GM18858 (cell line): ENCODE measurements at regions not wholly inside any gene's neighbourhood (a gene's known extent, or its start where the extent isn't known, plus 50 kb on each side); places are given as distances from the start of the nearest gene placed in this dataset.
"Not testable (repeated sequence)": the region's sequence is repeated elsewhere in the genome, so short reads cannot be mapped to it uniquely, and the experiment has no call there.

Source experiments
- ATAC-seq: cut with Tn5 transposase; IDR thresholded peaks from one replicate; pipeline ENCODE4 v1.9.1; 2021; ENCODE audit not compliant: unreplicated experiment

DNA sequence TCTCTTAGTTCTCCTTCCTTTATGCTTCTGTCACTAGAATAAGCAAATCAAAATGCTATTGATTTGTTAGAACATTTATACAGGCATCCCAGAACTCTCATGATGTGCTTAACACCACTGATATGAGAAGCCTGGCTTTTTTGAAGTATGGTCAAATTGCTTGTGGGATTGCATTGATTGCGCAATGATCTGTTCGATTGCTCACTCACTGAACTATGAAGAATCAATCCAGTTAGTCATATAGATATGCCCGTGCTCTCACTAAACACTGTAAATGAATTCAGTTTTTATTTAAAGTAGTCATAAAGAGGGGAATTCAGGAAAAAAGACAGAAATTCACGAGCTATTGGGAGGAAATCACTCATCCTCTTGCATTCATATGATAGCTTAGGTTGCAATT, 1237.8 kb downstream of the SUCLG1 start:
- no peak for ATAC-seq

DNA sequence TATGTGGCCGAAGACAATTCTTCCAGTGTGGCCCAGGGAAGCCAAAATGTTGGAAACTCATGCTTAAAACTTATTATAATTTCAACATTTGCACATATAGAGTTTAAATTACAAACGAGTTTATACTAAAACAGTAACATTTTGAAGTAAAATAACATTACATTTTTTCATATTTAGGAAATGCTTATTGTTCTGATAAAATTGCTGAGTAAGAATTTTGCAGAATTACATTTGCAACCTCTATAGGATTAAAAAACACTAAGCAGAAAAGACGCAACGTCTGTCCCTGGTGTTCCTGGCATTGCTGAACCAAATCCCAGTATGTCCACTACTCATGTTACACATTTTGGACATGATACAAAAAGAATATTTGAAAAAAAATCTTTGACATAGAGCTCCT, 1241.2 kb downstream of the SUCLG1 start:
- no peak for ATAC-seq

DNA sequence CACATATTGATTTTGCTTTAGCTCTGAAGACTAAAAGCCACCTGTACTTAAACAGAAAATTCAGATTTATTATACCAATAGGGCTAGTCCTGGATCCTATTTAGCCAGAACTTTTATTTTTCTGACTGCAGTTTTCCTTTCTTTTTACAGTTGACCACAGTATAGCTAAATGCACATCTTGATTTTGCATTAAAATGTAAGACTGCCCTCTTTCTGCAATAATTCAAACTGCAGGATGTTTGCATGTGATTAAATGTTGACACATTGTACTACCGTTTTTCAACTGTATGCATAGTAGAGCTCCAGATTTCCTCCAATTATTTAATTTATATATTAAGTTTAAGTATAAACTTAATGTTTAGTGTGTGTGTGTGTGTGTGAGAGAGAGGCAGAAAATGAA, 1262.9 kb downstream of the SUCLG1 start:
- ATAC-seq = no peak

DNA sequence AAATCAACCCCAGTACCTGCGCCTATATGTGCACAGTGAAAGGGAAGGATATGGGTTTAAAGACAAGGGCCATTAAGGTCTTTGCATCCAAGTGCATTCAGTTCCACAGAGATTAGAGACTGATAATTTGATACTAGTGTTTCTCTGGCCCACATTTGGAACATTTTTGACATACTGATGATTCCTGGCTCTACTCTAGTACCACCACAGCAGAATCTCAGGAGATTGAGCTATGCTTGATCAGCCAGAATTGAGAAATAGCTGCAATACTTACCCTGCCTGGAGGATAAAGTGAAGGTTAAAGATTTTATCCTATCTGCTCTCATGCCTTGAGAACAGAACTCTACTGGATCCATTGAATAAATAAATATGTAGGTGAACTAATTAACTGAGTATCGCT, 1267.8 kb downstream of the SUCLG1 start:
- ATAC-seq = no peak

DNA sequence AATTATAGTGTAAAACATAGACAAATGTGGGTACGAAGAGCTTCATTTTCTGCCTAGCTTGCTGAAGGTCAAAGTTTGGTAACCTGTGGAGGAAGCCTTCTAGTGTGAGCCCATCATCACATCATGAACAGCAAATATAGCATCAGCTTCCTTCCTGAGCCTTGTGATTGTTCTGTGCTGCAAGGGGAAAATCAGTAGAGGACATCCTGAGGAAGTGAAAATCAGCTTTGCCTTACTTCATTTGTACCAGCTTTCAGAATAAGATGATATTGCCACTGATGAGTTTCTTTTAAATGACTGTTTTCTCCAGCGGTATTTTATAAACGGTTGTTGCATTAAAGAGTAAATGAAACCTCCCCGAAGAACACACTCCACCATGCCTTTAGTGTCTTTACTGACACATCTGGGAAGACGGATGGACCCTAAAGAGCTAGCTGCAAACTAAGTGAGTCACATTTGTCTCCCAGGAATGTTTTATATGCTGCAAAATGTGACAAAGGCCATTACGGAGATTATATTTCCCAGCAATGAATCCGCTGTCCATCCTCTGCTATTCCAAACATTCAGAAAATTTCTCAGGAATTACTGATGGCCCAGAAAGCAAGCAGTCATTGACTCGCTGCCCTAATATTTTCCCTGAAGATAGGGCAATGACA, 1272.8 kb downstream of the SUCLG1 start:
- no peak for ATAC-seq

DNA sequence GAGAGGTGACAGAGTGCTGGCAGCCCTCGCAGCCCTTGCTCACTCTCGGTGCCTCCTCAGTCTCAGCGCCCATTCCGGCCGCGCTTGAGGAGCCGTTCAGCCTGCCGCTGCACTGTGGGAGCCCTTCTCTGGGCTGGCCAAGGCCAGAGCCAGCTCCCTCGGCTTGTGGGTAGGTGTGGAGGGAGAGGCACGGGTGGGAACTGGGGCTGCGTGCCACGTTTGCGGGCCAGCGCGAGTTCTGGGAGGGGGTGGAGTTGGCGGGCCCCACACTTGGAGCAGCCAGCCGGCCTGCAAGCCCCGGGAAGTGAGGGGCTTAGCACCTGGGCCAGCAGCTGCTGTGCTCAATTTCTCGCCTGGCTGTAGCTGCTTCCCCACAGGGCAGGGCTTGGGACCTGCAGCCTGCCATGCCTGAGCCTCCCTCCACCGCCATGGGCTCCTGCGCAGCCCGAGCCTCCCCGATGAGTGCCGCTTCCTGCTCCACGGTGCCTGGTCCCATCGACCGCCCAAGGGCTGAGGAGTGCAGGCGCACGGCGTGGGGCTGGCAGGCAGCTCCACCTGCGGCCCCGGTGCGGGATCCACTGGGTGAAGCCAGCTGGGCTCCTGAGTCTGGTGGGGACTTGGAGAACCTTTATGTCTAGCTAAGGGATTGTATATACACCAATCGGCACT, 1278.1 kb downstream of the SUCLG1 start:
- ATAC-seq = not testable (repeated sequence)

DNA sequence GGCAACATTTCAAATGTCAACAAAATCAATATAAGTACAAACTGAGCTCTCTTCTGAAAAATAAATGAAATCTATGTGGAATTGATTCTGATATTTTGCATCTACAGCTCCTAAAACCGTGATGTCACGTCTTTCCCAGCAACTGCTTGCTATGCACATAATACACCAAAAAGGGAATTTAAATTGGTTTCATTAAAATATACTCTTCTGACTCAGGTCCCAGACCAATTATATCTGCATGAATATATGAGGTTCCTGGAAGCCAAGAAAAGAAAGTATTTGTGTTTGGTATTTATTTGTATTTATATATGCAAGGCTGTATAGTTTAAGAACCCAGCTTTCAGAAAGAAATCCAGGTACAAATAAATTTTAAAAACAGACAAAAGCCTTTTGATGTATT, 1282.5 kb downstream of the SUCLG1 start:
- no peak for ATAC-seq

DNA sequence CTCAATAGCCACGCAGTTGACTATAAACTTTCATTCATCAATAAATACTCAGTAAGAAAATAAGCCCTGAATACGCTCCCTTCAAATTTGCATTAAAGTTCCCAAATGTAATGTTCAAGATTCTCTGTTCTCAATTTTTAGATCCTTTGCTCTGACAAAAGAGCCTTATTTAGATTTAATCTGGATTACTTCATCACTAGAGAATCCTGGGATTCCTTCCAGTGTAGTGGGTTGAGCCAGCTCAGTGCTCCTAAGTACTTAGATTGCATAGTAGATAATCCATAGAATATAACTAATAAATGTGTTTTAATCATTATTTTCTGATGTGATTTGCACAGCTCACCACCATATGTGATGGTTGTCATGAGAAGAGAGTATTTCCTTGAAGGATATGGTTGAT, 1286.2 kb downstream of the SUCLG1 start:
- no peak for ATAC-seq

DNA sequence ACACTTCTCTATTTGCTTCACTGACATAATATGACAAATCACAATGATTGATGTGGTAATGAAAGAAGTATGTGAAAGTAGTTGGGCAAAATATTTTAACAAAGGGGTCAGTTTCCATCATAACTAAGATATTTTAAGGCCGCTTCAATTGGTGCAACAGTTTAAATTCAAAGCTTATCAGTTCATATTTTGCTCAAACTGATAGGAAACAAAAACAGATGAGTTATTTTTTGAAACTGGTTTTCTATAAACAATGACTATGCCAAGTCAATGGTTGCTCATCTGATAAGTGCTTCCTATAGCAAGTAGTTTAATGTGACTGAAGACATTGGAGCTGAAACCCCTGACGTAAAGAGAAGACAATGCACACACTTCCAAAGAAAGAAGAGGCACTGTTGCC, 1290.7 kb downstream of the SUCLG1 start:
- ATAC-seq = no peak

DNA sequence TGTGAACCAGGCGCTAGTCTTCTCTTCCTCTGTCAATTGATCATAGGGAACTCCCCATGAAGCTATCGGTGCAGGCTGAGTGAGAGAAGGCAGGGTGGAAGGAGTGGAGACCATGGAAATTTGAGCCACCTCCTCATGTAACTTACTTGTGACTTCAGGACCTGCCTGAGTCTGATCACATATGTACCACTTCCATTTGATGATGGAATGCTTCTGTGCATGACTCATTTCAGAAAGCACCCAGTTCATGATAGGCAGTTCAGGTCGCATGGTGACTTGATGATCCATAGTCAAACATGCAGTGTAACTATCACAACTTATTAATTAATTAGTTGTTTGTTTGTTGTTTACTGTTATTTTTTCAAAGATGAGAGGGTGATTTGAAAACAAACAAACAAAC, 1296.7 kb downstream of the SUCLG1 start:
- no peak for ATAC-seq

DNA sequence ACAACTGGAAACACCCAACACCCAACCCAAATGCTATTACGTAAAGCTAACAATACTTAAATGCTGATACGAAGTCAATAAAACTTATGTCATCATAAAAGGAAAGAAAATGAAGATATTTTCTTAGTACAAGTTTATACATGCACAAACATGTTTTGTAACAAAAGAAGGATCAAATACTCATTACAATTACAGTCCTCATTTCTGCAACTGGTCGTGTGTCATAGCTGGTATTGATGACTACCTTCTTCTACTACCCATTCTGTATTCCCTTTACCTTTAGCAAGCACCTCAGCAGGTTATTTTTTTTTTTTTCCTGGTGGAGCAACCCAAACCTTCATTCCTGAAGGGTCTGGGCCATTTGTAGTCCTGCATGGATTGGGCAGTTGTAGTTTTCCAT, 1298.5 kb downstream of the SUCLG1 start:
- no peak for ATAC-seq

DNA sequence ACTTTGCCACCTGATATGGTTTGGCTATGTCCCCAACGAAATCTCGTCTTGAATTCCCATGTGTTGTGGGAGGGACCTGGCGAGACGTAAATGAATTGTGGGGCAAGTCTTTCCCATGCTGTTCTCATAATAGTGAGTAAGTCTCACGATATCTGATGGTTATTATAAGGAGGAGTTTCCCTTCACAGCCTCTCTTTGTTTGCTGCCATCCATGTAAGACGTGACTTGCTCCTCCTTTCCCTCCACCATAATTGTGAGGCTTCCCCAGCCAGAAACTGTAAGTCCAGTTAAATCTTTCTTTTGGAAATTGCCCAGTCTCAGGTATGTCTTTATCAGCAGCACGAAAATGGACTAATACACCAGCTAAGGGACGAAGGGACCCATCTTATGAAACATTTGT, 1303.3 kb downstream of the SUCLG1 start:
- ATAC-seq = no peak

DNA sequence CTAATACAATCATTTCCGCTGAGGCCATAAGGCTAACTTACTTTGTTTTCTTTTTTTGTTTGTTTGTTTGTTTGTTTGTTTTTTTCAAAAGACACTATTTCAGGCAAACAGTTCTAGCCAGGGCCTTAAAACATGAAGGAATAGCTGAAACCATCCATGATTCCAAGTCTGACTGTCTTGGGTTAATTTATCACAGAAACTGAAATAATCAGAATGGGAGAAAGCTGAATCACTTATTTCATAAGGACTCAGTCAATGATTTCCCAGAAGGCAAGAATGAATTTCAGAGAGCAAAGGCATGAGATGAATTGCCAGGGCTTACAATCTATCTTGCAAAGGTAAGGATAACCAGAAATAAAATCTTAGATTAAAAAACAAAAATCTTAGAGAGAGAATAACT, 1315.1 kb downstream of the SUCLG1 start:
- ATAC-seq = no peak

DNA sequence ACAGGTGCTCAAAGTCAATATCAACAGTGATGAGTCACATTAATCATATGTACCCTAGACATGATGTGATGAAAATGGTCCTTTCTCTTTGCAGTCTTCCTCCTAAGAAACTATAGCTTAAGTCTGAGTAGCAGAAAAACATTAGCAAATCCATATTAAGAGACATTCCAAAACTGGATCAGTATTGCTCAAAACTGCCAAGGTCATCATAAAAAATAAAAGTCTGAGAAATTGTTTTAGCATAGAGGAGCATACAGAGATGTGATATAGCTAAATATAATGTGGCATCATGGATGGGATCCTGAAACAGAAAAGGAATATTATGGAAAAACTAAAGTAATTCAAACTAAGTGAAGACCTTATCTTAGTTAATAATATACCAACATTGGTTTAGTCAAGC, 1316.1 kb downstream of the SUCLG1 start:
- ATAC-seq = no peak

DNA sequence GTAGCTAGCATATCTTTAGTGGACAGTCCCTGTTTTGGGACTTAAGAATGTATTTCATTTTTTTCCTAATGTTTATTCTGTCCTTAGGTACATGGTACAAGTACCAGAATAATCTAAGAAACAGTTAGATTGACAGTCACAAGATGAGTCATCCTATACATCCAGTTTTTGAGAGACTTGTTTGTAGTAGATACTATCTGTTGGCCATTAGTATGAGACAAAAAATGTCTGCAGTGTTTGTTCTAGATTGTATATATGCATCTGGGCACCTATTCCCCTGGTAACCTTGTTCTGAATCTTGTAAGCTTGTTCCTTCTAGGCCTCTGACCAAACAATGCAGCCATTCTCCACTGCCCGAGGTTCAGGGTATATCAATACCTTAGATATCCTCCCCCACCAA, 1343.5 kb downstream of the SUCLG1 start:
- ATAC-seq = no peak

DNA sequence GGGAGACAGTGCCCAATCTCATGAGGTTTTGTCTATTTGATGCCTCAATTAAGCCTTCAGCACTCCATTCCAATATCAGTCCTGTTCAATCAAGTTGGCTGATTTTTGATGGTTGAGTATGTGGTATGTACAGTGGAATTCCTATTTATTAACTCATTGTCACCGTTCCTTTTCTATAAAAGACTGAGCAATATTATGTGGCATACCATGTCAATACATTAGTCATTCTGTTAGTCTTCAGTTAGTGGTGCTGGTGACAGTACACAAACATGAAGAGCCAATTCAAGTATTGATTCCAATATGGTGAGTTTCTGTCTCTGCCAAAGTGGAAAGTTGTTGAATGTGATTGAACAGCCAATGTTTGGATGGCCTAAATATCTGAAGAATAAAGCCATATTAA, 1343.9 kb downstream of the SUCLG1 start:
- ATAC-seq = no peak

DNA sequence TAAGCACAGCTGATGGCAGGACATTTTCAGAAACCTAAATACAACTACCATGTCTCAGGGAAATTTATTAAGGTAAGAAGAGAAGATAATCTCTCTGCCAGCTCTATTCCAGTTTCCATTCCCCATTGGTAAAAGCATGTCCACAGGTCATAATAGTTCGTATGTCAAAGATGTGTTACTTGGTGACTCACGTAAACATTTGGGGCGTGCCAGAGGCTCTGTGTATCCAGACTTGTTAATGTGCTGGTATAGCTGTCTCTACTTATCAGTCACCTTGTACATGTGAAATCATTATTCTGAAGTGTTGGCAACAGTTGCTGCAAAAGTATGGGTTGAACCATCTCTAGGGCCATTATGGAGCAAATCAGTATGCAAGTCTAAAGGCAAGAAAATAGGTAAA, 1345.1 kb downstream of the SUCLG1 start:
- ATAC-seq = no peak

DNA sequence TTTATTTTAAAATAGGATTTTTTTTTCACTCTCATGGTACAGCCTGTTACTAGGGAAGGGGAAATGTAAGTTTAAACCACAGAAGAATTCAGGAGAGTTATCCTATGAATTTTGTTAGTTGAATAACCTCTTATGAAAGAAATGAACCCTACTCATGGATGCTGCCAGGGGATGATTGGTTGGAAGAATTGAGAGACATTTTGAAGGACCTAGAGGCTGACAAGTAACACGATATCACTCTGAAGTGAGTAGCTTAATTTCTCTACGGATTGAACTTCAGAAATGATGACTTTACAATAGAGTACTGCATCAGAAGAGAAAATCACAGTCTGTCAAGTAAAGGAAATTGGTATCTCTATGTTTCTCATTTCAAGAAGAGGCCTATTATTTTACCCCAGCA, 1346.2 kb downstream of the SUCLG1 start:
- ATAC-seq = no peak

DNA sequence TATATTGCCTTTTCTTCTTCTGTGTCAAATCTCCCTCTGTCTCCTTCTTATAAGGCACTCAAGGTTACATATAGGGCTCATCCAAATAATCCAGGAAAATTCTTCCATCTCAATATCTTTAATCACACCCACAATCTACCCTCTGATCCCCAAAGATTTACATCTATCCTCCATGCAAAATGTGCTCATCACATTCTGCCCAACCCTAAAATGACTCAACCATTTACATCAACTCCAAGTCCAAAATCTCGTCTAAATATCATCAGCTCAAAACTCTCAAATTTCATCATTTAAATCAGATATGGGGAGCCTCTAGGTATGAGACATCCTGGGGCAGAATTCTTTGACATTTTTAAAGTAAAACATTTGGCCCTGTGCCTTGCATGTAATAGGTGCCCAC, 1349.8 kb downstream of the SUCLG1 start:
- ATAC-seq = no peak

DNA sequence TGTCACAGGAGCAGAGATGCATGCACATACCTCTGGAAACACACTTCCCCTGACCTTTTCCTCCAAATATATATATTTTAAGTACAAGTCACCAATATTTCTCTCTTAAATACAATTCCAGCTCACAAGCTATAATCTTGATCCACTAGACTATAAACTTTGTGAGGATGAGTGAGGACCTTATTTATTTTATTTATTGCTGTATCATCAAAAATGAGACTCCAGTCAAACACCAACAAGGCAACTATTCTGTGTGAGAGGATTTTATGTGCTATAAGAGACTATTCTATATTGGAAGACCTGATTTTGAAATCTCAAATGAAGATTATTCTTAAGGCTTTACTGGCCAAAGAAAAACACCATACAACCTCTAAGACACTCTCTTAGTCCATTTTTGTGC, 1352.2 kb downstream of the SUCLG1 start:
- ATAC-seq = no peak

DNA sequence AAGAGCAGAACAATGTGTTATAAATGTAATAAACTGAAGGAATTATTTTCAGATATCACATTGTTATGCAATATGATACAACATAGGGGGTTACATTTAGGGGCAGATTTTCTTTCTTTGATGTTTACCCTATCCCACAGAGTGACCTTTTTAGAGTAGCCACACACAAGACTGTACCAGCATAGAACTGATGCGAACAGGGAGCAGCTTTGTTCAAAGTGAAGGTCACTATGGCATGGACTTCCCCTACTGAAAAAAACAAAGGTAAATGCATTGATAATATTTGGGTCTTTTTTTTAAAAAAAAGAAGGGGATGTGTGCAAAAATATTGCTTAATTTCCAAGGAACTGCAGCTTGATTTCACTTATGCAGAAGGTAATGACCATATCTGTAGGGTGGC, 1354.9 kb downstream of the SUCLG1 start:
- ATAC-seq = no peak

DNA sequence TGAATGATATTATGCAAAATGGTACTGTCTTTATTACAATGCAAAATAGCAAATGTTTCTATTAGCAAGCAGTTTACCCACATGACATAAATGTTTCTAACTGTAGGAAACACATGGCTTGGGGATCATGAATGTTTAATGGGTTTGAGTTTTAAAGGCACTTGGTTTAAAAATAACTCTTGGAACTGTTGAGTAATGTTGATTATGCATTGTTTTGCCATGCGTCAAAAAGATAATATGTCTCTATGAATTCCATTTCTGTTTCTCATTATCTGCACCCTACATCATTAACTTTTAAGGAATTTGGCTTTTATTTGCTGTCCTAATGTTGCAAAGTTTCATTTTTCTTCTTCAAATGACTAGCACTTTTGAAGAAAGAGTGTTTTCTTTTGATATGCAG, 1355.5 kb downstream of the SUCLG1 start:
- ATAC-seq = no peak

DNA sequence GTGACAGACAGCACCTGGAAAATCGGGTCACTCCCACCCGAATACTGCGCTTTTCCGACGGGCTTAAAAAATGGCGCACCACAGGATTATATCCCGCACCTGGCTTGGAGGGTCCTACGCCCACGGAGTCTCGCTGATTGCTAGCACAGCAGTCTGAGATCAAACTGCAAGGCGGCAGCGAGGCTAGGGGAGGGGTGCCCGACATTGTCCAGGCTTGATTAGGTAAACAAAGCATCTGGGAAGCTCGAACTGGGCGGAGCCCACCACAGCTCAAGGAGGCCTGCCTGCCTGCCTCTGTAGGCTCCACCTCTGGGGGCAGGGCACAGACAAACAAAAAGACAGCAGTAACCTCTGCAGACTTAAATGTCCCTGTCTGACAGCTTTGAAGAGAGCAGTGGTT, 1370.0 kb downstream of the SUCLG1 start:
- not testable (repeated sequence) for ATAC-seq
